ENCODE measurements at regions not wholly inside any gene's neighbourhood (a gene's known extent, or its start where the extent isn't known, plus 50 kb on each side); places are given as distances from the start of the nearest gene placed in this dataset.

- no peaks in the 10 kb centered on the region for H3K27me3 Mint-ChIP-seq (ENCODE audit: low read depth)
Measured at GRCh38 chr4:116788723-116789122, 296.7 kb downstream of the TRAM1L1 start.

More at GRCh38 chr4:116788723-116789122, 296.7 kb downstream of the TRAM1L1 start:
- Histone ChIP-seq H2BK15ac (ENCODE audit: low read depth, low read length) (no peak overlapping the region), H2AK5ac (ENCODE audit: insufficient read length, low read length) (no peak overlapping the region), H3K27me3 (ENCODE audit: insufficient read depth, low read length) (no peaks in the 10 kb centered on the region), H3K79me1 (ENCODE audit: insufficient read depth, low read depth, low read length, poor library complexity, severe bottlenecking) (no peaks in the 10 kb centered on the region), H3K4ac (ENCODE audit: low read depth, low read length) (no peak overlapping the region), H2BK5ac (ENCODE audit: insufficient read length, low read length) (no peak overlapping the region), H2AFZ (ENCODE audit: low read length) (no peak overlapping the region), H4K20me1 (ENCODE audit: control insufficient read depth, insufficient read depth, insufficient read length) (no peaks in the 10 kb centered on the region), H3K18ac (ENCODE audit: insufficient read length, low read depth, low read length) (no peak overlapping the region), H3K4me1 (ENCODE audit: insufficient read depth, low read length) (no peaks in the 10 kb centered on the region), H3K23ac (ENCODE audit: insufficient read length, low read depth, low read length) (no peak overlapping the region), H4K91ac (ENCODE audit: insufficient read length, low read depth, low read length) (no peak overlapping the region), H3K27ac (ENCODE audit: insufficient read length, low read depth, low read length) (no peak overlapping the region), H3K4me2 (ENCODE audit: insufficient read depth, insufficient read length, low read length) (no peak overlapping the region), H2BK120ac (ENCODE audit: low read depth, low read length, poor library complexity, severe bottlenecking) (no peak overlapping the region), H2BK12ac (ENCODE audit: insufficient read length, low read depth, low read length) (no peak overlapping the region), H4K8ac (replicated peaks; ENCODE audit: insufficient read length, low read depth, low read length) (no peak overlapping the region), H2BK20ac (ENCODE audit: low read depth, low read length, poor library complexity, severe bottlenecking) (no peak overlapping the region), H3K56ac (ENCODE audit: insufficient read length, low read depth, low read length) (no peak overlapping the region), H3K79me2 (ENCODE audit: insufficient read depth, low read length) (no peaks in the 10 kb centered on the region), H3T11ph (ENCODE audit: low read length) (no peak overlapping the region), H3K14ac (ENCODE audit: insufficient read depth, low read length) (no peak overlapping the region; the same call in 1 of the 2 replicates), H3K23me2 (ENCODE audit: insufficient read length, low read depth, low read length, poor library complexity, severe bottlenecking) (no peaks in the 10 kb centered on the region), H4K5ac (ENCODE audit: insufficient read length, low read depth, low read length) (no peak overlapping the region), H3K9ac (ENCODE audit: extremely low read depth, insufficient read length, low read length) (no peak overlapping the region), H3K9me3 (ENCODE audit: control insufficient read depth, low read depth, low read length) (no peaks in the 10 kb centered on the region)
- H3K4me3 Mint-ChIP-seq, result no peak overlapping the region
- no peak for DNase-seq
- H3K9me3 Mint-ChIP-seq, result no peaks in the 10 kb centered on the region
- TF ChIP-seq CTCF (conservative IDR thresholded peaks at IDR 0.05), result no peak
- no peaks in the 10 kb centered on the region for H3K4me1 Mint-ChIP-seq
- no peaks in the 10 kb centered on the region for H3K36me3 Mint-ChIP-seq (ENCODE audit: insufficient read depth in 1 of 3, low read depth in 3 of 3)
- WGBS (ENCODE audit: extremely low coverage, insufficient read length, low lambda C conversion rate), result no CpG with 5 or more reads among the region's 2 CpGs
- H3K27ac Mint-ChIP-seq, result no peak overlapping the region; a peak in 1 of 7 replicates
